NCI-H524 (cell line): ENCODE measurements at regions not wholly inside any gene's neighbourhood (a gene's known extent, or its start where the extent isn't known, plus 50 kb on each side); places are given as distances from the start of the nearest gene placed in this dataset.
A peak's percentile ranks its signal among the peaks of the same experiment; 100 is the strongest.
"Not testable (repeated sequence)": the region's sequence is repeated elsewhere in the genome, so short reads cannot be mapped to it uniquely, and the experiment has no call there.

Experiments
- DNase-seq, 2 experiments: peaks; one replicate each; lab custom pipeline; 2025; lab: John Stamatoyannopoulos, UW

DNA sequence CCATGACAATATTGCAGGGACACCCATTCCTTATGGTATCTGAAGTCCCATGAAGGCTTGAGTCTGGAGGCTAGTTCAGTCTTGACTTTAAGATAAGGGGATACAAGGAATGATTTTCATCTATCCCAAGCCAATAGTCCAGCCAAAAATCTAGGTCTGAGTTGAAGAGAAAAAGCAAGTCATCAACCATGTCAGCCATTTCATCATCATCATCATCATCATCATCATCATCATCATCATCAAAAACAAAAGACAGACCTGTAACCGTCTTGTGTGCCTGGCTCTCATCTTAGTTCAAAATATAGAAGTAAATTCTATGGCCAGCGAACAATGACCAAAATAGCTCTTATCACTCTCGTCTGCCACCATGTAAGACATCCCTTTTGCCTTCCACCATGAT, 59.5 kb upstream of the FAM90A26 start:
- DNase-seq, result not testable (repeated sequence)

DNA sequence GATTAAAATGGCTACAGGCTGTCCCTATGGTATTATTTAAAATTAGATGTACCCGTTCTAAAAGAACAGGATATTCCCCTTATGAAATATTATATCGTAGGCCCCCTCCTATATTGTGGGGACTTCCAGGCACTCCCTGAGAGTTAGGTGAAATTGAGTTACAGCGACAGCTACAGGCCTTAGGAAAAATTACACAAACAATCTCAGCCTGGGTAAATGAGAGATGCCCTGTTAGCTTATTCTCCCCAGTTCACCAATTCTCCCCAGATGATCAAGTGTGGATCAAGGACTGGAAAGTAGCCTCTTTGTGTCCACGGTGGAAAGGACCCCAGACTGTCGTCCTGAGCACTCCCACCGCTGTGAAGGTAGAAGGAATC, 67.1 kb upstream of the FAM90A26 start:
- not testable (repeated sequence) for DNase-seq

DNA sequence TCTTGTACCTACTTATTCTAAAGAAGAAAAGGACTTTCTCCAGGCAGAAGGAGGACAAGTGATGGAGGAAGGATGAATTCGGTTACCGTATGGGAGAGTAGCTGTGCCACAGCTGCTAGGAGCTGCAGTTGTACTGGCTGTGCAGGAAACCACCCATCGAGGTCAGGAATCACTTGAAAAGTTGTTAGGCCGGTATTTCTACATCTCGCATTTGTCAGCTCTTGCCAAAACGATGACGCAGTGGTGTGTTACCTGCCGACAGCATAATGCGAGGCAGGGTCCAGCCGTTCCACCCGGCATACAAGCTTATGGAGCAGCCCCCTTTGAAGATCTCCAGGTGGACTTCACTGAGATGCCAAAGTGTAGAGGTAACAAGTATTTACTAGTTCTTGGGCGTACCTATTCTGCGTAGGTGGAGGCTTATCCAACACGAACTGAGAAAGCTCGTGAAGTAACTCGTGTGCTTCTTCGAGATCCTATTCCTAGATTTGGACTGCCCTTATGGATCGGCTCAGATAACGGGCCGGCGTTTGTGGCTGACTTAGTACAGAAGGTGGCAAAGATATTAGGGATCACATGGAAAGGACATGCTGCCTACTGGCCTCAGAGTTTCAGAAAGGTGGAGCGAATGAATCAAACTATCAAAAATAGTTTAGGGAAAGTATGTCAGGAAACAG, 67.6 kb upstream of the FAM90A26 start:
- DNase-seq, result not testable (repeated sequence)

DNA sequence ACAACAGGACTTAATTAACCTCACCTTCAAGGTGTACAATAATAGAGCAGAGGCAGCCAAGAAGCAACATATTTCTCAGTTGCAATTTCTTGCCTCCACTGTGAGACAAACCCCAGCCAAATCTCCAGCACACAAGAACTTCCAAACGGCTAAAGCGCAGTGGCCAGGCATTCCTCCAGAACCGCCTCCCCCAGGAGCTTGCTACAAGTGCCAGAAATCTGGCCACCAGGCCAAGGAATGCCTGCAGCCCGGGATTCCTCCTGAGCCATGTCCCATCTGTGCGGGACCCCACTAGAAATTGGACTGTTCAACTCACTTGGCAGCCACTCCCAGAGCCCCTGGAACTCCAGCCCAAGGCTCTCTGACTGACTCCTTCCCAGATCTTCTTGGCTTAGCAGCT, 73.9 kb upstream of the FAM90A26 start:
- DNase-seq, result not testable (repeated sequence)

DNA sequence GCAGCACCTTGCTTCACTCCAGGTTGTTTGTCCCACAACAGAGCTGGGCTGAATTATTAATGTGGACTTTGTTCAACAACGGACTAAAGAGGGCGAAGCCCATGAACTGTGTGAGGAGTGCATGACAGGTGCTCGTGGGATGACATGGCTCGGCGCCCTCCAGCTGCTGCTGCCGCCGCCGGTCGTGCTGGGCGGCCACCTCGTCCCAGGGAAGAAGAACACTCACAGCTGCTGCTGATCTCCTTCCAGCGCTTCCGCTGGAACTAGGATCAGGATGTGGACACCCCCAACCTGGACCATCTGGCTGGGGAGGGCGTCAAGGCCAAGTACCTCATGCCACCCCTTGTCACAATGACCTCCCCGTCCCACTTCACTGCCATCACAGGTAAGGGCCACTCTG, 91.4 kb upstream of the FAM90A26 start:
- DNase-seq, result not testable (repeated sequence)

DNA sequence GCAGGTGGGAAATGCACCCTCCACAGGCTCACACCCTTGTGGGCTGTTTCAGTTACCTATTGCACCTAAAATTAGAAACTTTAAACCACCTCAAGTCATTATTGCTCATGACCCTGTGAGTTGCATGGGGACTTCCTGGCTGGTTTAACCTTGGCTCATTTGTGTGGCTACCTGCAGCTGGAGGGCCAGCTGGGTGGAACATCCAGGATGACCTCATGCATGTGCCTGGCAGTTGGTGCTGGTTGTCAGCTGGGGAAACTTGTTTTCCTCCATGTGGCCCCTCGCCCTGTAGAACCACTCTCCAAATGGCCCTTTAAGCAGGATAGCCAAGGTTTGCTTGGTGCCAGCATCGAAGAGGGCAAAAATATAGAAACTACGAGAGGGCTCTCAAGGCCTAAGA, 93.2 kb upstream of the FAM90A26 start:
- not testable (repeated sequence) for DNase-seq

DNA sequence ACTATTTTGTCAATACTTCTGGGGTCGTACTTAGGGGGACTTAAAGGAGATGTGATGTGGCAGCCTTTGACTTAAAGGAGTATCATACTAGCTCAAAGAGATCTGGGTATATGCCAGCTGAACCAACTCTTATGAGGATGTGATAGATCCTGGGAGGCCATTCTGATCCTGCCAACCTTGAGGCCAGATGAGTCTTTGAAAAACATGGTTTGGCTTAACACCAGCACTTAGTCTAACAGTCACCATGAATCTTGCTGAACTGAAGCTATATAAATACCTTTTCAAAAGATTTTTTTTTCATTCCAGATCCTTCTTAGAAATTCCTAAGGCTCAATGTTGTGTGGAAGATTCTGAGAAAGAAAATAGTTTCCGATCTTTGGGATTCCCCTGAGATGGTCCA, 93.7 kb upstream of the FAM90A26 start:
- not testable (repeated sequence) for DNase-seq

DNA sequence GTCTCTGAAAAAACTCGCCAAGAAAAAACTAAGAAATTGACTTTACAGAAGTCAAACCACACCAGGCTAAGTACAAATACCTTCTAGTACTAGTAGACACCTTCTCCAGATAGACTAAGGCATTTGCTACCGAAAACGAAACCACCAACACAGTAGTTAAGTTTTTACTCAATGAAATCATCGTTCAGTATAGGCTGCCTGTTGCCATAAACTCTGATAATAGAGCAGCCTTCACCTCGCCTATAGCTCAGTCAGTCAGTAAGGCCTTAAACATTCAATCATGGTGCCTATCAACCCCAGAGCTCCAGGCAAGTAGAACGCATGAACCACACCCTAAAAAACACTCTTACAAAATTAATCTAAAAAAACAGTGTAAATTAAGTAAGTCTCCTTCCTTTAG, 96.8 kb upstream of the FAM90A26 start:
- not testable (repeated sequence) for DNase-seq

DNA sequence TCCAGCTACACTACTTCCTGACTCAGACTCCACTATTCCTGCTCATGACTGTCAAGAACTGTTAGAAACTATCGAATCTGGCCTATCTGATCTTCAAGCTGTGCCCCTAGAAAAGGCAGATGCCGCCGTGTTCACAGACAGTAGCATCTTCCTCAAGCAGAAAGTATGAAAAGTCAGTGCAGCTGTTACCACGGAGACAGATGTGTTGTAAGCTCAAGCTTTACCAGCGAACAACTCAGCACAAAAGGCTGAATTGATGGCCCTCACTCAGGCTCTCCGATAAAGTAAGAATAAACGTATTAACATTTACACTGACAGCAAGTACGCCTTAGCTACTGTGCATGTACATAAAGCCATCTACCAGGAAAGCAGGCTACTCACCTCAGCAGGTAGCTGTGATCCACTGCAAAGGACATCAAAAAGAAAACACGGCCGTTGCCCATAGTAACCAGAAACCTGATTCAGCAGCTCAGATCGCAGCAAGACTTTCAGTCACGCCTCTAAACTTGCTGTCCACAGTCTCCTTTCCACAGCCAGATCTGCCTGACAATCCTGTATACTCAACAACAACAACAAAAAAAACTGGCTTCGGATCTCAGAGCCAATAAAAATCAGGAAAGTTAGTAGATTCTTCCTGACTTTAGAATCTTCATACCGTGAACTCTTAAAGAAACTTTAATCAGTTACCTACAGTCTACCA, 97.5 kb upstream of the FAM90A26 start:
- DNase-seq, result not testable (repeated sequence)

DNA sequence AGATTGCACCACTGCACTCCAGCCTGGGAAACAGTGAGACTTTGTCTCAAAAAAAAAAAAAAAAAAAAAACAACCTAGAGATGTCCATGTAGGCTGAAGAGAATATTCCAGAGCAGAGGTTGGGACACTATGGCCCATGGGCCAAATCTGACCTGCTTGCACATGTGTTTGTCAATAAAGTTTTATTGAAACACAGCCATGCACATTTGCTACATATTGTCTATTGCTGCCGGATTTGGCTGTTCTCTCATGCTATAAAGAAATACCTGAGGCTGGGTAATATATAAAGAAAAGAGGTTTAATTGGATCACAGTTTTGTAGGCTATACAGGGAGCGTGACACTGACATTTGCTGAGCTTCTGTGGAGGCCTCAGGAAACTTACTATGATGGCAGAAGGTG, 102.3 kb upstream of the FAM90A26 start:
- DNase-seq, result not testable (repeated sequence)

DNA sequence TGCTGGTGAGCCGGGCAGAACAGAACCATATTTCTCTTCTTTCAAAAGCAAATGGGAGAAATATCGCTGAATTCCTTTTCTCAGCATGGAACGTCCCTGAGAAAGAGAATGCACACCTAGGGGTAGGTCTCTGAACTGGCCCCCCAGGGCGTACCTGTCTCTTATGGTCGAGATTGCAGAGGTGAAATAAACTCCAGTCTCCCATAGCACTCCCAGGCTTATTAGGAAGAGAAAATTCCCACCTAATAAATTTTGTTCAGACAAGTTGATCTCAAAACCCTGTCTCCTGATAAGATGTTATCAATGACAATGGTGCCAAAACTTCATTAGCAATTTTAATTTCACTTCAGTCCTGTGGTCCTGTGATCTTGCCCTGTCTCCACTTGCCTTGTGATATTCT, 106.6 kb upstream of the FAM90A26 start:
- DNase-seq, result not testable (repeated sequence)

DNA sequence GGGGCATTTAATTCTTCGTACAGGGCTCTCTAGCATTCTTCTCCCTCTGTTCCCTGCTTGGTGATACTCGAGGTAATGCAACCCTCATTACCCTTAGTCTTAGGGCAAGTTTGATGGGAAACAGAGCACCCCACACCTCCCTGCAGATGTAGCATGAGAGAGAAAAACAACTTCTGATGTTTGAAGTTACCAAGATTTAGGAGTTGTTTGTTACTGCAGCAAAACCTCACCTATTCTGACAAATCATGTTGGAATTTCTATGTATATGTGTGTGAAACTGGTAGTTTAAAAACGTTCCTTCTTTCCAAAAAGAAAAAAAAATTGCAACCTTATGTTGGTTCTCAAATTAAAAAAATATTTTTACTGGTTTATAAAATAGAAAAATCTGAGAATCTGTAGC, 145.3 kb upstream of the FAM90A26 start:
- not testable (repeated sequence) for DNase-seq

DNA sequence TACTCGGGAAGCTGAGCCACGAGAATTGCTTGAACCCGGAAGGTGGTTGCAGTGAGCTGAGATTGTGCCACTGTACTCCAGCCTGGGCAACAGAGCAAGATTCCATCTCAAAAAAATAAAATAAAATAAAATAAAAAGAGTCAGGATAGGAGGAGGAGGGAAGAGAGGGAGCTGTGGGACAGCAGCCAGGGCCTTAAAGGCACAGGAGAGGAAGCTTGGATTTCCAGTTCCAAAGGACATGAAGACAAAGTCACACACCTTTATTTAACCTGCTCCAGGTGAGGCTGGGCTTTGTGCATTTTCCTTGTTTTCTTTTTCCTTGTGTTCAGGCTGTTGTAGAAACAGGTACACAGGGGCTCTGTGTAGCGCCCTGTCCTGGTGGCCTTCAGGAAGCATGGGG, 138.2 kb upstream of the HMX1 start:
- not testable (repeated sequence) for DNase-seq

DNA sequence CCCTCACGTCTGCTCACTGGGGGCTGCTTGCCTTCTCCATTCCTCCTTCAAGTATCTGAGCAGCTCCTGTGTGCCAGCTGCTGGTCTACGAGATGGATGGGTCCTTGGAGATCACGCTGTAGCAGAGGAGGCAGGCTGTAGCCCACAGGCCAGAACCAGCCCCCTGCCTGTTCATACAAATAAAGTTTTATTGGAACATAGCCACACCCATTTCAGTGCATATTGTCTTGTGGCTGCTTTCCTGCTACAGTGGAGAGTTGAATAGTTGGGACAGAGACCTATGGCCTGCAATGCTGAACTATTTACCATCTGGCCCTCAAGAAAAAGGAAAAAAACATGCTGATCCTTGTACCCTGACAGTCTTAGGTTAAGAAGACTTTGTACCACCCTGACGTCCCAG, 136.8 kb upstream of the HMX1 start:
- DNase-seq, result not testable (repeated sequence)

DNA sequence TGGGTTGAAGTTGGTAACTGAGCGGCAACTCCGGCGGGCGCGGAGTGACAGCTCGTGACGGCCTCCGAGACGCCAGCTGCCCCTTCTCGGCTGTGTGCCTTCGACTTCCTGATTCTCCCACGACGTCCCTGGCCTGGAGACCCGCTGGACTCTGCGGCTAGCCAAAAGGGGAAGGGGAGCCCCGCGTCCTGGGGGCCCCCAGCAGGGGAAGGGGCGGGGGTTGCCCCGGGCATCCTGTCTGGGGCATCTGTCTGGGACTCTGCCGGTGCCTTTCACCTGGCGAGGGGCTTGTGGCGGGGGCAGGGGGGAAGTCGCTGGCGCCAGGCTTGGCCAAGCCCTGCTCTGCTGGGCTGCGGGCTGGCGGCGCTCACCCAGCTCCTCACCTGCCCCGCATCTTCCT, 129.5 kb upstream of the HMX1 start:
- not testable (repeated sequence) for DNase-seq

DNA sequence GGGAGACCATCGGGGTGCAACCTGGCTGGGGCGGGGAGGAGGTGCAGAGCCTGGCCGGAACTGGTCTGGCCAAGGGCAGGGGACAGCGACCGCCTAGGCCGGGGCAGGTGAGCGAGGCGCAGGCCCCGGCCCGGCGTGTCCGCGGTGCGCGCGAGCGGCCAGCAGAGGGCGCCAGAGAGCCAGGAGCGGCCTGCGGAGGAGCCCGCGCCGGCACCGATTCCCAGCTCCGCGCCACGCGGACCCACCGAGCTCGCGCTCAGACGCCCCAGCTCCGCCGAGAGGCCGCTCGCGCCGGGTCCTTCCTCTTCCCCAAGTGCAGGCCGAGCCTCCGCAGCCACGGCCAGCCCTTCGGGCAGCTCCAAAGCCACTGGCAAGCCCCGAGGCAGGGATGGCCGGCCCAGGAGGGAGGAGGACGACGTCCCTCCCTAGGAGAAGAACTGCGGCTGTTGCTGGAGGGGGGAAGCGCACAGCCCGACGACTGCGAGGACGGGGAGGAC, 128.9 kb upstream of the HMX1 start:
- DNase-seq, result peak in 1 of 2 experiments; percentile 29

DNA sequence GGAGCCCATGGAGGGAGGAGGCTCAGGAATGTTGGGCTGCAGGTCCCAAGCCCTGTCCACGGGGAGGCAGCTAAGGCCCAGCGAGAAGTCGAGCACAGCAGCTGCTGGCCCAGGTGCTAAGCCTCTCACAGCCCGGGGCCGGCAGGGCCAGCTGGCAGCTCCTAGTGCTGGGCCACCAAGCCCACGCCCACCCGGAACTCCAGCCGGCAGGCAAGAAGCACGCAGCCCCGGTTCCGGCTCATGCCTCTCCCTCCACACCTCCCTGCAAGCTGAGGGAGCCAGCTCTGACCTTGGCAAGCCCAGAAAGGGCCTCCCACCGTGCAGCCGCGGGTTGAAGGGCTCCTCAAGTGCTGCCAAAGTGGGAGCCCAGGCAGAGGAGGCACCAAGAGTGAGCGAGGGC, 121.3 kb upstream of the HMX1 start:
- DNase-seq, result not testable (repeated sequence)

DNA sequence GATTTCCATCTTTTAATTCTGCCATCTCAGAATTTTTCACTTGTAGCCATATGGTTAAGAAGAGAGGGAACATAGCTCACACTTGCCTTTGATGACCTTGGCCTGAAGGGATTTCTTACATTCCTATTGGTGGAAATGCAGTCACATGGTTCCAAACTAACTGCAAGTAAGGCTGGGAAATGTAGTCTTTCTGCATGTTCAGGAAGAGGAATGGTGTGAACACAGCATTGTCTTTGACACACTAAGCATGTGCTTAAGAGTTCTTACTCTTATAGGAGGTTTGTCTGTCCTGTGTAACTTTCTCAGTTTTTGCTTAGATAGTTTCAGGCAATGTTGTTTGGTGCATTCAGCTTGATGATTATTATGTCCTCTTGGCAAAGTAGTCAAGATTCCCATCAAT, 119.8 kb upstream of the HMX1 start:
- not testable (repeated sequence) for DNase-seq

DNA sequence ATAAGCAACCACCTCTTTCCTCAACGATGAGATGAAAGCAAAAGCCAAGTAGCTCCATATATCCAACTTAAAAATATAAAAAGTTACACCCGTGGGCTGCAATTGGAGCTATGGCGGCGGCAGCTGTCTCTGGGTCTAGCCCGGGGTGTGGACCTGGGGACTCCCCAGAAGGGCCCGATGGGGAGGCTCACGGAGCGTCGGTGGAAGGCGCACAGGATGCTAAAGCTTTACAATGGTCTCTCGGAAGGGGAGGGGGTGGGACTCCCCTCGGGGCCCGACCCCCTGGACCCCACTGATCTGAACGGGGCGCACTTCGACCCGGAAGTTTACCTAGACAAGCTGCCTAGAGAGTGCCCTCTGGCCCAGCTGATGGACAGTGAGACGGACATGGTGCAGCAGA, 118.7 kb upstream of the HMX1 start:
- DNase-seq, result not testable (repeated sequence)

DNA sequence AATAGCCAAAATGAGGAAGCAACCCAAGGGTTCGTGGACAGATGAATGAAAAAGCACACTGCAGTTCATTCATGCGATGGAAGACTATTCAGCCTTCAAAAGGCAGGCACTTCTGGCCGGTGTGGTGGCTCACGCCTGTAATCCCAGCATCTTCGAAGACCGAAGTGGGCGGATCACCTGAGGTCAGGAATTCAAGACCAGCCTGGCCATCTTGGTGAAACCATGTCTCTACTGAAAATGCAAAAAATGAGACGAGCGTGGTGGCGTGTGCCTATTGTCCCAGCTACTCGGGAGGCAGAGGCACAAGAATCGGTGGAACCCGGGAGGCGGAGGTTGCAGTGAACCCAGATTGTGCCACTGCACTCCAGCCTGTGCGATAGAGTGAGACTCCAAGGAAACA, 114.1 kb upstream of the HMX1 start:
- DNase-seq, result not testable (repeated sequence)

DNA sequence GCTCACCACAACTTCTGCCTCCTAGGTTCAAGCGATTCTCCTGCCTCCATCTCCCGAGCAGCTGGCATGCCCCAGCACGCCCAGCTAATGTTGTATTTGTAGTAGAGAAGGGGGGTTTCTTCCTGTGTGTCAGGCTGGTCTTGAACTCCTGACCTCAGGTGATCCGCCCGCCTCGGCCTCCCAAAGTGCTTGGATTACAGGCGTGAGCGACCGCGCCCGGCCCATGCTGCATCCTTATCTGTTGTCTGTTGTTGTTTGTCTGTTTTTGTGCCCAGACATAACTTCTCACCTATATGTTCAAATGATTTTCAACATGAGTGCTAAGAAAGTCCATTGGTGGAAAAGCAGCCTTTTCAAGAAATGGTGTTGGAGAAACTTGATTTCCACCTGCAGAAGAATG, 113.0 kb upstream of the HMX1 start:
- DNase-seq, result not testable (repeated sequence)

DNA sequence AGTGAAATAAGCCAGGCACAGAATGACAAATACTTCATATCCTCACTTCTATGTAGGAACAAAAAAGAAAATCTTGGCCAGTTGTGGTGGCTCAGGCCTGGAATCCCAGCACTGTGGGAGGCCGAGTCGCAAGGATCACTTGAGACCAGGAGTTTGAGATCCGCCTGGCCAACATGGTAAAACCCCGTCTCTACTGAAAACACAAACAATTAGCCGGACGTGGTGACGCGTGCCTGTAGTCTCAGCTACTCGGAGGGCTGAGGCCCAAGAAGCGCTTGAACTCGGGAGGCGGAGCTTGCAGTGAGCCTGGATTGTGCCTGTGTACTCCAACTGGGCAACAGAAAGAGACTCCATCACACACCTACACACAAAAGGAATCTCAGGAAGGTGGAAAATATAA, 112.3 kb upstream of the HMX1 start:
- DNase-seq, result not testable (repeated sequence)

DNA sequence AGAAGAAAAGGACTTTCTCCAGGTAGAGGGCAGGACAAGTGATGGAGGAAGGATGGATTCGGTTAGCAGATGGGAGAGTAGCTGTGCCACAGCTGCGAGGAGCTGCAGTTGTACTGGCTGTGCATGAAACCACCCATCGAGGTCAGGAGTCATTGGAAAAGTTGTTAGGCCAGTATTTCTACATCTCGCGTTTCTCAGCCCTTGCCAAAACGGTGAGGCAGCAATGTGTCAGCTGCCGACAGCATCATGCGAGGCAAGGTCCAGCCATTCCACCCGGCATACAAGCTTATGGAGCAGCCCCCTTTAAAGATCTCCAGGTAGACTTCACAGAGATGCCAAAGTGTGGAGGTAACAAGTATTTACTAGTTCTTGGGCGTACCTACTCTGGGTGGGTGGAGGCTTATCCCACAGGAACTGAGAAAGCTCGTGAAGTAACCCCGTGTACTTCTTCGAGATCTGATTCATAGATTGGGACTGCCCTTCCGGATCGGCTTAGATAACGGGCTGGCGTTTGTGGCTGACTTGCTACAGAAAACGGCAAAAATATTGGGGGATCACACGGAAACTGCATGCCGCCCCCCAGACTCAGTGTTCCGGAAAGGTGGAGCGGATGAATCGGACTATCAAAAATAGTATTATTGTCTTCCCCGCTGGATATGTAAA, 105.0 kb upstream of the HMX1 start:
- not testable (repeated sequence) for DNase-seq
